GM06990 (cell line): ENCODE measurements at regions not wholly inside any gene's neighbourhood (a gene's known extent, or its start where the extent isn't known, plus 50 kb on each side); places are given as distances from the start of the nearest gene placed in this dataset.

ENCODE experiments used
- DNase-seq: peaks from one replicate; pipeline ENCODE4 v3.0.0-alpha.2; 2011; ENCODE audit not compliant: insufficient read length; ENCODE audit errors: extremely low read depth
- H3K27me3 ChIP-seq: replicated peaks from 2 replicates; pipeline ENCODE4 v1.6.0; 2011; ENCODE audit warnings: low read length; ENCODE audit not compliant: control insufficient read depth, insufficient read depth
- H3K36me3 ChIP-seq: 2 replicates; pipeline ENCODE4 v1.5.1; 2011; ENCODE audit warnings: low read length; ENCODE audit not compliant: control insufficient read depth, insufficient read depth
- H3K4me3 ChIP-seq: replicated peaks from 2 replicates; pipeline ENCODE4 v1.5.1; 2011; ENCODE audit warnings: low read depth, mild to moderate bottlenecking, control low read depth, low read length
- TF ChIP-seq, protein P1 (sequence below): IDR thresholded peaks from 2 replicates; pipeline ENCODE4 v1.5.1; 2011; ENCODE audit warnings: low read length, control low read depth, mild to moderate bottlenecking, inconsistent platforms; ENCODE audit not compliant: insufficient read depth, poor library complexity, severe bottlenecking

DNA sequence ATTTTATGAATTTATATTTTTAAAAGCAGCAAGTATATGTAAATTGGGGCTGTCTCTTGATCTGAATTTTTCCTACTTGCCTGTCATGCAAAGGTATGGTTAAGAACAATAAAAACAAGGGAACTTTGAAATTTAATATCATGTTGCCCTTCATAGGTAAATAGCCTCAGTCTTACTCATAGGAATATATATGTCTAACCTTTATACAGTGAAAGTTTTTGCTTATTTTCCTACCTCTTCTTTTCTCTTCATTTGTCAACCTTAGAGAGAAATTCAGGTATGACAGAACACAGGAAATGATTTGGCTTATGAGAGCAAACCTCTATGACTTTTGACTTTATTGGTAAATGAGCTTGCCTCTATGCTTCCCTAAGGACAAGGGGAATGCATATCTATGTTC lies 716.0 kb downstream of the CENPC start:
- no peaks in the 10 kb centered on the region for H3K36me3 ChIP-seq
- H3K4me3 ChIP-seq, result no peak overlapping the region
- no peak for DNase-seq
- H3K27me3 ChIP-seq, result no peaks in the 10 kb centered on the region
- TF ChIP-seq, protein P1, sequence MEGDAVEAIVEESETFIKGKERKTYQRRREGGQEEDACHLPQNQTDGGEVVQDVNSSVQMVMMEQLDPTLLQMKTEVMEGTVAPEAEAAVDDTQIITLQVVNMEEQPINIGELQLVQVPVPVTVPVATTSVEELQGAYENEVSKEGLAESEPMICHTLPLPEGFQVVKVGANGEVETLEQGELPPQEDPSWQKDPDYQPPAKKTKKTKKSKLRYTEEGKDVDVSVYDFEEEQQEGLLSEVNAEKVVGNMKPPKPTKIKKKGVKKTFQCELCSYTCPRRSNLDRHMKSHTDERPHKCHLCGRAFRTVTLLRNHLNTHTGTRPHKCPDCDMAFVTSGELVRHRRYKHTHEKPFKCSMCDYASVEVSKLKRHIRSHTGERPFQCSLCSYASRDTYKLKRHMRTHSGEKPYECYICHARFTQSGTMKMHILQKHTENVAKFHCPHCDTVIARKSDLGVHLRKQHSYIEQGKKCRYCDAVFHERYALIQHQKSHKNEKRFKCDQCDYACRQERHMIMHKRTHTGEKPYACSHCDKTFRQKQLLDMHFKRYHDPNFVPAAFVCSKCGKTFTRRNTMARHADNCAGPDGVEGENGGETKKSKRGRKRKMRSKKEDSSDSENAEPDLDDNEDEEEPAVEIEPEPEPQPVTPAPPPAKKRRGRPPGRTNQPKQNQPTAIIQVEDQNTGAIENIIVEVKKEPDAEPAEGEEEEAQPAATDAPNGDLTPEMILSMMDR, result no peak

DNA sequence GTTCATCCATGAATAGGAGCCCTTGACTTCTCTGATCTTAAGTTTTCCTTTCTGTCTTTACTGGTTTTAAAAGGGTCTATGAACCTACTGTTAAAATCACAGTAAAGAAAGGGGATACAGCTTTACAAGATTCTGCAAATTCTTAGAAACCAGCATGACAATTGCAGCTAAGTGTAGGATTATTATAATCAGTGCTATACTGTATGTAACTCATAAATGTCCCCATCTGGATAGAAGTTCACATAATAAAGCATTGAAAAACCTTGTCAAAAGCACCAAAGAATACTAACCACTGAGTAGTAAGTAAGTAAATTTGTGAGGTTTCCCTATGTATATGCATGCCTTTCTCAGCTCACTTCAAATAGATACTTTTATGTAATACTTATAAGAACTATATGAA lies 724.6 kb downstream of the CENPC start:
- Histone ChIP-seq H3K36me3 (no peaks in the 10 kb centered on the region), H3K4me3 (no peak overlapping the region), H3K27me3 (no peaks in the 10 kb centered on the region)
- DNase-seq, result no peak
- TF ChIP-seq, protein P1, result no peak

- Histone ChIP-seq H3K4me3 (no peak overlapping the region), H3K27me3 (no peaks in the 10 kb centered on the region), H3K36me3 (no peaks in the 10 kb centered on the region)
- TF ChIP-seq, protein P1, result no peak
- DNase-seq, result no peak
Measured at GRCh38 chr4:66814277-66814676, 731.0 kb downstream of the CENPC start.

- H3K36me3 ChIP-seq, result no peaks in the 10 kb centered on the region
- DNase-seq, result no peak
- TF ChIP-seq, protein P1, result no peak
- no peaks in the 10 kb centered on the region for H3K27me3 ChIP-seq
- no peak overlapping the region for H3K4me3 ChIP-seq
Measured at GRCh38 chr4:66805582-66805981, 739.7 kb downstream of the CENPC start.

DNA sequence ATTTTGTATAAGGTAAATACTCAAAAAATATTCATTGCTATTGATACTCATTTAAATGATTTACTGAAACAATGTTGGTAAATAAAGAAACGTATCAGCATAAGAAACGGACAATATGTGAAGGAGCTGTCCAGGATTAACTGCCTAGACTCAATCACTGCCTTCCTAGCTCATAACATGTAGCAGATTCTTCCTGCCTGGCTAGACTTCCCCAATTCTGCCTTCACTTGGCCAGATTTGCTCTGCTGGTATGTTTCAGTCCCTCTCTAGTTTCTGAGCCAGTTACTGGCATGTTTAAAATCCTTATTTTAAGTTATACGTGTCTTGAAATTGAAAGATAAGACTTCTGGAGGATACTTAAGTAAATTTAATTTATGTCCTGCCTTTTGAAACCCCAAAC lies 740.3 kb downstream of the CENPC start:
- Histone ChIP-seq H3K27me3 (no peaks in the 10 kb centered on the region), H3K36me3 (no peaks in the 10 kb centered on the region), H3K4me3 (no peak overlapping the region)
- no peak for DNase-seq
- TF ChIP-seq, protein P1, result no peak

- no peaks in the 10 kb centered on the region for H3K36me3 ChIP-seq
- TF ChIP-seq, protein P1, result no peak
- no peak overlapping the region for H3K4me3 ChIP-seq
- DNase-seq, result no peak
- H3K27me3 ChIP-seq, result no peaks in the 10 kb centered on the region
Measured at GRCh38 chr4:66797608-66798007, 747.7 kb downstream of the CENPC start.
